Stromal cell of bone marrow (primary cell): ENCODE measurements at regions not wholly inside any gene's neighbourhood (a gene's known extent, or its start where the extent isn't known, plus 50 kb on each side); places are given as distances from the start of the nearest gene placed in this dataset.
"Not testable (repeated sequence)": the region's sequence is repeated elsewhere in the genome, so short reads cannot be mapped to it uniquely, and the experiment has no call there.

ENCODE experiments used
- DNase-seq: peaks from one replicate; pipeline ENCODE4 v3.0.0-alpha.2; 2012; ENCODE audit warnings: low read depth

GRCh38 chr10:111595173-111595572 lies 518.3 kb downstream of the ADRA2A start:
- DNase-seq = no peak

GRCh38 chr10:111598433-111599059 lies 521.7 kb downstream of the ADRA2A start:
- peak; percentile 44 for DNase-seq

- no peak for DNase-seq
These were observed 523.1 kb downstream of the ADRA2A start for GRCh38 chr10:111599943-111600342.

GRCh38 chr10:111600772-111601171 lies 523.9 kb downstream of the ADRA2A start:
- no peak for DNase-seq

- no peak for DNase-seq
These were observed 535.4 kb downstream of the ADRA2A start for GRCh38 chr10:111612273-111612672.

- DNase-seq = no peak
These were observed 549.4 kb downstream of the GPAM start for GRCh38 chr10:111634191-111634590.

GRCh38 chr10:111646021-111646420 lies 537.5 kb downstream of the GPAM start:
- DNase-seq = no peak

- peak; percentile 69 for DNase-seq
These were observed 535.5 kb downstream of the GPAM start for GRCh38 chr10:111648046-111648445.

GRCh38 chr10:111649080-111649479 lies 534.5 kb downstream of the GPAM start:
- not testable (repeated sequence) for DNase-seq

- no peak for DNase-seq
These were observed 533.5 kb downstream of the GPAM start for GRCh38 chr10:111650088-111650487.

GRCh38 chr10:111656066-111656465 lies 527.5 kb downstream of the GPAM start:
- DNase-seq = no peak

- DNase-seq = peak; percentile 23
These were observed 505.8 kb downstream of the GPAM start for GRCh38 chr10:111677759-111678158.

- DNase-seq = no peak
These were observed 496.8 kb downstream of the GPAM start for GRCh38 chr10:111686796-111687195.

GRCh38 chr10:111698711-111699110 lies 484.9 kb downstream of the GPAM start:
- DNase-seq = peak; percentile 50

- DNase-seq = no peak
These were observed 479.6 kb downstream of the GPAM start for GRCh38 chr10:111703986-111704385.

GRCh38 chr10:111705021-111705420 lies 478.5 kb downstream of the GPAM start:
- DNase-seq = peak; percentile 57

- no peak for DNase-seq
These were observed 477.2 kb downstream of the GPAM start for GRCh38 chr10:111706331-111706730.

- DNase-seq = peak; percentile 85
These were observed 476.5 kb downstream of the GPAM start for GRCh38 chr10:111707076-111707475.

GRCh38 chr10:111709603-111710002 lies 474.0 kb downstream of the GPAM start:
- no peak for DNase-seq

- no peak for DNase-seq
These were observed 467.5 kb downstream of the GPAM start for GRCh38 chr10:111716032-111716431.

GRCh38 chr10:111724121-111724520 lies 459.4 kb downstream of the GPAM start:
- DNase-seq = no peak

- no peak for DNase-seq
These were observed 458.5 kb downstream of the GPAM start for GRCh38 chr10:111725050-111725449.

- DNase-seq = no peak
These were observed 451.3 kb downstream of the GPAM start for GRCh38 chr10:111732166-111732785.
